OCI-LY7 (cell line): ENCODE measurements at regions not wholly inside any gene's neighbourhood (a gene's known extent, or its start where the extent isn't known, plus 50 kb on each side); places are given as distances from the start of the nearest gene placed in this dataset.

Source experiments
- BruUV-seq: library from RNA; stranded (reverse); fragments of 400-500 nt; replicated peaks from 2 replicates; lab custom pipeline; 2021; lab: Mats Ljungman, UMichigan
- CTCF ChIA-PET: fragments of 300-600 bp; sonication (Branson Sonifier 250); formaldehyde crosslinking; loops from one replicate; lab custom pipeline; 2022; ENCODE audit warnings: antibody characterized with exemption; ENCODE audit not compliant: unreplicated experiment; lab: Charles Lee
- POLR2A ChIA-PET: fragments of 300-600 bp; sonication (Branson Sonifier 250); formaldehyde crosslinking; loops from one replicate; lab custom pipeline; 2022; ENCODE audit warnings: antibody characterized with exemption; lab: Charles Lee
- DNase-seq: peaks from one replicate; pipeline ENCODE4 v3.0.0-alpha.2; 2015; ENCODE audit warnings: low spot score
- H2AFZ ChIP-seq: fragments of 200-600 bp; sonication (generic), shearing (Covaris generic); 2 replicates; pipeline ENCODE4 v1.6.1; 2014; ENCODE audit warnings: mild to moderate bottlenecking, antibody characterized with exemption, low read length, moderate library complexity
- H3K27ac ChIP-seq: fragments of 200-600 bp; sonication (generic); 2 replicates; pipeline ENCODE4 v1.5.1; 2014; ENCODE audit warnings: mixed run types, low read depth, mild to moderate bottlenecking, moderate library complexity, low read length, inconsistent platforms; ENCODE audit not compliant: poor library complexity, severe bottlenecking
- H3K36me3 ChIP-seq: fragments of 200-600 bp; sonication (generic); 2 replicates; pipeline ENCODE4 v1.6.1; 2014; ENCODE audit warnings: mild to moderate bottlenecking, antibody characterized with exemption, low read length, moderate library complexity, mixed read lengths; ENCODE audit not compliant: insufficient read depth
- H3K4me1 ChIP-seq: fragments of 200-600 bp; sonication (generic); 2 replicates; pipeline ENCODE4 v1.5.1; 2014; ENCODE audit warnings: mild to moderate bottlenecking, low read length; ENCODE audit not compliant: insufficient read depth, poor library complexity, severe bottlenecking
- H3K4me2 ChIP-seq: fragments of 200-600 bp; sonication (generic); 2 replicates; pipeline ENCODE4 v1.6.1; 2014; ENCODE audit warnings: mild to moderate bottlenecking, low read length
- H3K4me3 ChIP-seq: fragments of 200-600 bp; sonication (generic); 2 replicates; pipeline ENCODE4 v1.5.1; 2014; ENCODE audit warnings: mild to moderate bottlenecking, low read depth, low read length; ENCODE audit not compliant: poor library complexity, severe bottlenecking
- H3K79me2 ChIP-seq: fragments of 200-600 bp; sonication (generic); 2 replicates; pipeline ENCODE4 v1.6.1; 2016; ENCODE audit warnings: low read depth, mild to moderate bottlenecking, low read length, moderate library complexity, mixed read lengths; ENCODE audit not compliant: insufficient read depth
- H3K9me2 ChIP-seq: fragments of 200-600 bp; sonication (generic); 2 replicates; pipeline ENCODE4 v1.6.1; 2016; ENCODE audit warnings: mild to moderate bottlenecking, low read length, mixed read lengths; ENCODE audit not compliant: insufficient read depth
- H3K9me3 ChIP-seq: fragments of 200-600 bp; sonication (generic); 2 replicates; pipeline ENCODE4 v1.6.1; 2014; ENCODE audit warnings: mild to moderate bottlenecking, mixed run types, low read length, mixed read lengths
- H4K20me1 ChIP-seq: fragments of 200-600 bp; sonication (generic); 2 replicates; pipeline ENCODE4 v1.6.1; 2014; ENCODE audit warnings: mild to moderate bottlenecking, antibody characterized with exemption, low read length, moderate library complexity, mixed read lengths; ENCODE audit not compliant: insufficient read depth
- EZH2phosphoT487 ChIP-seq: fragments of 200-600 bp; sonication (generic); IDR thresholded peaks from 2 replicates; pipeline ENCODE4 v1.6.1; 2018; ENCODE audit warnings: low read depth, borderline replicate concordance, mild to moderate bottlenecking, mixed run types, antibody characterized with exemption, low read length, moderate library complexity, mixed read lengths
- intact Hi-C: fragments of 100-400 bp; cut with micrococcal nuclease; formaldehyde crosslinking; loops from one replicate; pipeline ENCODE4 v1.10.0; 2022; ENCODE audit not compliant: unreplicated experiment
- TF ChIP-seq, protein P1 (sequence below): fragments of 200-600 bp; sonication (generic); conservative IDR thresholded peaks from 2 replicates; pipeline ENCODE4 v1.5.1; 2014; ENCODE audit warnings: mild to moderate bottlenecking, antibody characterized with exemption, low read length, moderate library complexity, mixed read lengths

DNA sequence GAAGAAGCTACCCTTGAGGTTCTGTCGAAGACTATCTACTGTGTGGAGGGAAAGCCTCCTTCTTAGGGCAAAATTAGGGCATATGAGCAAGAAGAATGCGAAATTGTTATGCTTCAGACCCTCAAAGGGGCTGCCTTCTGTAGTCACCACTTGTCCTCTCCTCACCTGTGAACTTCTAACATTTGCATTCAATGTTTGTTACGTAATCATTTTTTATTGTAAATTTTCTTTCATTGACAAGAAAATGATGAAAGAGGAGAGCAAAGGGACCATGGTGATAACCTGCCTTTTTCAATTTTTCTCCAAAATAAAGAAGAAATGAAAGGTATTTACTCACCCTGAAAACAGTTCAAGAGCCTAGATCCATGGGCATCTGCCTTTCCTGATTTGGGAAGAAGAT, 193.0 kb downstream of the SP3 start:
- H3K27ac ChIP-seq, result no peak overlapping the region
- TF ChIP-seq EZH2phosphoT487, result no peak
- TF ChIP-seq, protein P1, sequence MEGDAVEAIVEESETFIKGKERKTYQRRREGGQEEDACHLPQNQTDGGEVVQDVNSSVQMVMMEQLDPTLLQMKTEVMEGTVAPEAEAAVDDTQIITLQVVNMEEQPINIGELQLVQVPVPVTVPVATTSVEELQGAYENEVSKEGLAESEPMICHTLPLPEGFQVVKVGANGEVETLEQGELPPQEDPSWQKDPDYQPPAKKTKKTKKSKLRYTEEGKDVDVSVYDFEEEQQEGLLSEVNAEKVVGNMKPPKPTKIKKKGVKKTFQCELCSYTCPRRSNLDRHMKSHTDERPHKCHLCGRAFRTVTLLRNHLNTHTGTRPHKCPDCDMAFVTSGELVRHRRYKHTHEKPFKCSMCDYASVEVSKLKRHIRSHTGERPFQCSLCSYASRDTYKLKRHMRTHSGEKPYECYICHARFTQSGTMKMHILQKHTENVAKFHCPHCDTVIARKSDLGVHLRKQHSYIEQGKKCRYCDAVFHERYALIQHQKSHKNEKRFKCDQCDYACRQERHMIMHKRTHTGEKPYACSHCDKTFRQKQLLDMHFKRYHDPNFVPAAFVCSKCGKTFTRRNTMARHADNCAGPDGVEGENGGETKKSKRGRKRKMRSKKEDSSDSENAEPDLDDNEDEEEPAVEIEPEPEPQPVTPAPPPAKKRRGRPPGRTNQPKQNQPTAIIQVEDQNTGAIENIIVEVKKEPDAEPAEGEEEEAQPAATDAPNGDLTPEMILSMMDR, result no peak
- H4K20me1 ChIP-seq, result no peaks in the 10 kb centered on the region
- no peak overlapping the region for H2AFZ ChIP-seq
- H3K9me3 ChIP-seq, result no peaks in the 10 kb centered on the region
- ChIA-PET POLR2A (no interaction called here), CTCF (no interaction called here)
- H3K9me2 ChIP-seq, result no peaks in the 10 kb centered on the region
- no peak for DNase-seq
- intact Hi-C loops, result no loop called here
- no peak overlapping the region for H3K4me2 ChIP-seq
- no peak overlapping the region for H3K4me3 ChIP-seq
- no peaks in the 10 kb centered on the region for H3K36me3 ChIP-seq
- H3K4me1 ChIP-seq, result no peaks in the 10 kb centered on the region
- H3K79me2 ChIP-seq, result no peaks in the 10 kb centered on the region
- BruUV-seq, result no TSS peak

DNA sequence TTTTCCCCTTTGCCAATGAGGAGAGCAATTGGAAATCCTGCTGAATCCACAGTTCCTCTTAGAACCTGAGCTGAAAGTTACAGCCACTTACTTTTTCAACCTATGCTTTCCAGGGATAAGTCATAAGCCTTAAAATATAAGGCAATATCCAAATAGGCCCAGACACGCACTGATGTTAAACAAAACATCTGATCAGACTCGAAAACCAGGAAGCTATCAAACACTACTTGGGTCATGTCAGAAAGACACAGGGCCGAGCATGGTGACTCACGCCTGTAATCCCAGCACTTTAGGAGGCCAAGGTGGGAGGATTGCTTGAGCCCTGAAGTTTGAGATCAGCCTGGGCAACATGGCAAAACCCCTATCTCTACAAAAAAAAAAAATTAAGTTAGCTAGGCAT, 192.1 kb downstream of the SP3 start:
- H3K9me3 ChIP-seq, result no peaks in the 10 kb centered on the region
- no peaks in the 10 kb centered on the region for H3K9me2 ChIP-seq
- H3K27ac ChIP-seq, result no peak overlapping the region
- no peaks in the 10 kb centered on the region for H4K20me1 ChIP-seq
- CTCF ChIA-PET, result no interaction called here
- POLR2A ChIA-PET, result interaction anchor here (0.7 kb wide), 1 partner anchor 10 kb away, joined by 3 read pairs; no protein-coding TSS in a partner anchor
- no peak overlapping the region for H3K4me2 ChIP-seq
- no peaks in the 10 kb centered on the region for H3K36me3 ChIP-seq
- no peaks in the 10 kb centered on the region for H3K79me2 ChIP-seq
- intact Hi-C loops, result no loop called here
- no TSS peak for BruUV-seq
- TF ChIP-seq EZH2phosphoT487, result no peak
- TF ChIP-seq, protein P1, result no peak
- no peak for DNase-seq
- no peak overlapping the region for H3K4me3 ChIP-seq
- H3K4me1 ChIP-seq, result no peaks in the 10 kb centered on the region
- no peak overlapping the region for H2AFZ ChIP-seq

DNA sequence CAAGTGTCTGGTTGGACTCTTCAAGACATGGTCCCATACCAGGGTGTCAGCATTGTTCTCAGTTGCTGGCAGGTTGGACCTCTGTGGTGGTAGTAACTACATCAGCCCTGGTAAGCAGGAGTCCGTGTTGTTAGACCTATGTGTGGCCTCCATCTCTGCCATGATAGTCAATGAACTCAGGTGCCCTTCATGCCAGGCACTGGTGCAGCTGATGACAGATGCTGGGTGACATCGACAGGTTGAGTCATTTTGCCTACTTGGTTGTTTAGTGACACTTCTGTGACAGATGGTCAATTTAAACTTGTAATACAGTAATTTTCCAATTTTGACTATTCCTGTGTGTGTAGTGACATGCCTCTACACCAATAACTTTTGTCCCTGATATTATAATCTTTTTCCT, 189.7 kb downstream of the SP3 start:
- Histone ChIP-seq H3K79me2 (no peaks in the 10 kb centered on the region), H4K20me1 (no peaks in the 10 kb centered on the region), H3K36me3 (no peaks in the 10 kb centered on the region), H3K9me3 (no peaks in the 10 kb centered on the region), H3K9me2 (no peaks in the 10 kb centered on the region), H3K4me3 (no peak overlapping the region), H3K4me2 (no peak overlapping the region), H2AFZ (no peak overlapping the region), H3K27ac (no peak overlapping the region), H3K4me1 (no peaks in the 10 kb centered on the region)
- no peak for DNase-seq
- no peak for TF ChIP-seq EZH2phosphoT487
- TF ChIP-seq, protein P1, result no peak
- ChIA-PET CTCF (no interaction called here), POLR2A (no interaction called here)
- no TSS peak for BruUV-seq
- intact Hi-C loops, result no loop called here
